ENCODE measurements at regions not wholly inside any gene's neighbourhood (a gene's known extent, or its start where the extent isn't known, plus 50 kb on each side); places are given as distances from the start of the nearest gene placed in this dataset.
A peak's percentile ranks its signal among the peaks of the same experiment; 100 is the strongest.

- H3K9me3 ChIP-seq = no peaks in the 10 kb centered on the region
- no peak overlapping the region for H3K27ac ChIP-seq
- TF ChIP-seq POLR2AphosphoS5 (IDR thresholded peaks at IDR 0.05) (no peak), CTCF (IDR thresholded peaks at IDR 0.05) (no peak), EP300 (IDR thresholded peaks at IDR 0.05; ENCODE audit: low read depth) (no peak), POLR2A (IDR thresholded peaks at IDR 0.05) (no peak)
- intact Hi-C loops (cut with DNase I; ENCODE audit: low total_unique reads) (no loop called here), in situ Hi-C loops (cut with MboI; ENCODE audit: low pct_ligation_motif_present in 1 of 4, low pct_unique_long_range_greater_than_20kb in 1 of 4, low sequenced_read_pairs in 3 of 4) (no loop called here)
- no peak overlapping the region for H3K4me3 ChIP-seq
- H3K27me3 ChIP-seq = no peaks in the 10 kb centered on the region
- no peaks in the 10 kb centered on the region for H3K4me1 ChIP-seq
- DNase-seq = no peak
- no peaks in the 10 kb centered on the region for H3K36me3 ChIP-seq
These were observed 176.7 kb downstream of the NXNL2 start for GRCh38 chr9:88711719-88712118.

- 68 to 83% methylated on average over 1 to 2 of the region's 2 CpGs for WGBS, 2 donors (ENCODE audit: low coverage in 1 of 2)
- DNase-seq = no peak
- Histone ChIP-seq H3K4me3 (no peak overlapping the region), H3K9me3 (no peaks in the 10 kb centered on the region), H3K27ac (no peak overlapping the region), H3K27me3 (no peaks in the 10 kb centered on the region), H3K4me1 (no peaks in the 10 kb centered on the region), H3K36me3 (no peaks in the 10 kb centered on the region)
- in situ Hi-C loops (cut with MboI; ENCODE audit: low pct_ligation_motif_present in 1 of 4, low pct_unique_long_range_greater_than_20kb in 1 of 4, low sequenced_read_pairs in 3 of 4) = no loop called here
- intact Hi-C loops (cut with DNase I; ENCODE audit: low total_unique reads) = no loop called here
- TF ChIP-seq POLR2A (IDR thresholded peaks at IDR 0.05) = no peak
- no peak for TF ChIP-seq CTCF (IDR thresholded peaks at IDR 0.05)
- no peak for TF ChIP-seq EP300 (IDR thresholded peaks at IDR 0.05; ENCODE audit: low read depth)
These were observed 177.5 kb downstream of the NXNL2 start for GRCh38 chr9:88712484-88712883.

- Histone ChIP-seq H3K9me3 (no peaks in the 10 kb centered on the region), H3K4me3 (no peak overlapping the region), H3K27me3 (no peaks in the 10 kb centered on the region), H3K27ac (no peak overlapping the region), H3K36me3 (no peaks in the 10 kb centered on the region), H3K4me1 (no peaks in the 10 kb centered on the region)
- in situ Hi-C loops (cut with MboI; ENCODE audit: low pct_ligation_motif_present in 1 of 4, low pct_unique_long_range_greater_than_20kb in 1 of 4, low sequenced_read_pairs in 3 of 4) (no loop called here), intact Hi-C loops (cut with DNase I; ENCODE audit: low total_unique reads) (loop anchor here (1.0 kb wide), 1 partner anchor 23 kb away; no protein-coding TSS in a partner anchor)
- TF ChIP-seq POLR2A (IDR thresholded peaks at IDR 0.05) (no peak), CTCF (IDR thresholded peaks at IDR 0.05) (no peak), EP300 (IDR thresholded peaks at IDR 0.05; ENCODE audit: low read depth) (no peak), POLR2AphosphoS5 (IDR thresholded peaks at IDR 0.05) (no peak)
- no peak for DNase-seq
These were observed 178.0 kb downstream of the NXNL2 start for GRCh38 chr9:88713010-88713409.

- intact Hi-C loops (cut with DNase I; ENCODE audit: low total_unique reads) (no loop called here), in situ Hi-C loops (cut with MboI; ENCODE audit: low pct_ligation_motif_present in 1 of 4, low pct_unique_long_range_greater_than_20kb in 1 of 4, low sequenced_read_pairs in 3 of 4) (no loop called here)
- Histone ChIP-seq H3K9me3 (no peaks in the 10 kb centered on the region), H3K27ac (no peak overlapping the region), H3K4me3 (no peak overlapping the region), H3K4me1 (no peaks in the 10 kb centered on the region), H3K27me3 (no peaks in the 10 kb centered on the region), H3K36me3 (no peaks in the 10 kb centered on the region)
- no peak for DNase-seq
- 68 to 80% methylated on average over 2 of the region's 2 CpGs for WGBS, 2 donors (ENCODE audit: low coverage in 1 of 2)
- no peak for TF ChIP-seq CTCF (IDR thresholded peaks at IDR 0.05)
- TF ChIP-seq POLR2AphosphoS5 (IDR thresholded peaks at IDR 0.05) = peak in 1 of 3 donors; percentile 9
These were observed 181.8 kb downstream of the NXNL2 start for GRCh38 chr9:88716596-88717290.

All from transverse colon (tissue), 4 donors.